HUES48 (cell line): ENCODE measurements at regions not wholly inside any gene's neighbourhood (a gene's known extent, or its start where the extent isn't known, plus 50 kb on each side); places are given as distances from the start of the nearest gene placed in this dataset.

Experiments
- H3K27ac ChIP-seq: one replicate; pipeline ENCODE4 v1.7.0; 2013; ENCODE audit warnings: low read depth, low read length, inconsistent platforms
- H3K27me3 ChIP-seq: 2 replicates; pipeline ENCODE4 v1.6.1; 2013; ENCODE audit warnings: mild to moderate bottlenecking, low read length; ENCODE audit not compliant: control insufficient read depth, insufficient read depth
- H3K36me3 ChIP-seq: 2 replicates; pipeline ENCODE4 v1.6.1; 2013; ENCODE audit warnings: low read length; ENCODE audit not compliant: control insufficient read depth, insufficient read depth
- H3K4me1 ChIP-seq: 2 replicates; pipeline ENCODE4 v1.6.1; 2013; ENCODE audit warnings: mild to moderate bottlenecking, low read length; ENCODE audit not compliant: control insufficient read depth, insufficient read depth
- H3K4me3 ChIP-seq: 2 replicates; pipeline ENCODE4 v1.5.1; 2013; ENCODE audit warnings: mild to moderate bottlenecking, low read depth, low read length
- H3K9ac ChIP-seq: 2 replicates; pipeline ENCODE4 v1.6.1; 2013; ENCODE audit warnings: mild to moderate bottlenecking, low read depth, low read length, moderate library complexity
- H3K9me3 ChIP-seq: 2 replicates; pipeline ENCODE4 v1.6.1; 2013; ENCODE audit warnings: low read length; ENCODE audit not compliant: control insufficient read depth, insufficient read depth

DNA sequence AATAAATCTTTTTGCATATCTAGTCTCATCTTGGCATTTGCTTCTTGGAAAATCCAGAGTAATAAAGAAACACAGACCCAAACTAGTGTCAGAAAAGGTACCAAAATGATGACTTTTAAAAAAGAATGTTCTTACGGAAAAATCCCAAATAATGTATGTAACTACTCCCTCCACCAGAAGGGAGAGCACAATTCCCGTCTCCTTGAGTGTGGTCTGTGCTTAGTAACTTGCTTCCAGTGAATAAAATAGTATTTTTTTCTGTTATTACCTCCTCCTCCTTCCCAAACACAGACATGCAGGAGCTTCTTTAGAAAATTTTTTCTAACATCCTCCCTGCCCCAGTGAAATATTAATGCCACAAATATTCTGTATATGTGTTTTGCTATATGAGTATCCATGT lies 358.1 kb downstream of the ZFHX3 start:
- no peaks in the 10 kb centered on the region for H3K4me1 ChIP-seq
- H3K9ac ChIP-seq = no peak overlapping the region
- H3K27ac ChIP-seq = no peak overlapping the region
- no peaks in the 10 kb centered on the region for H3K27me3 ChIP-seq
- no peaks in the 10 kb centered on the region for H3K9me3 ChIP-seq
- H3K4me3 ChIP-seq = no peak overlapping the region
- H3K36me3 ChIP-seq = no peaks in the 10 kb centered on the region

DNA sequence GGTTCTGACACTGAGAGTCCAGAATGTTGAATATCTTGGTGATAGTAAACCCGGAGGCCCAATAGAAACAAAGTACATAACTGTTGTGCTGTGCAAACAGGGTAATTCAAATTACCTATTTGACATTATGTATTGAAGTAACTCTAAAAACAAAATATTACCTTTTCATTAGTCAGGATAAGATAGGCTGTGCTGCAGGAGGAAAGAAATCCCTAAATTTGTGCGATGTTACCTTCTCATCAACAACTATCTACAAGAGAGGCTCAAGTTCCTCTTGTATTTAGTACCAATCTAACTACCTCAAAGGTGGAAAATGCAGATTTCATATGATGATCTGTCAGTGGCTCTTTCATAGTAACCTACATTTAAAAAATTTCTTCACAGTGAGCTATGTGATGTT lies 367.2 kb downstream of the ZFHX3 start:
- Histone ChIP-seq H3K27me3 (no peaks in the 10 kb centered on the region), H3K9me3 (no peaks in the 10 kb centered on the region; the same call in 1 of the 2 replicates), H3K9ac (no peak overlapping the region), H3K27ac (no peak overlapping the region), H3K4me1 (no peaks in the 10 kb centered on the region), H3K4me3 (no peak overlapping the region), H3K36me3 (no peaks in the 10 kb centered on the region)

DNA sequence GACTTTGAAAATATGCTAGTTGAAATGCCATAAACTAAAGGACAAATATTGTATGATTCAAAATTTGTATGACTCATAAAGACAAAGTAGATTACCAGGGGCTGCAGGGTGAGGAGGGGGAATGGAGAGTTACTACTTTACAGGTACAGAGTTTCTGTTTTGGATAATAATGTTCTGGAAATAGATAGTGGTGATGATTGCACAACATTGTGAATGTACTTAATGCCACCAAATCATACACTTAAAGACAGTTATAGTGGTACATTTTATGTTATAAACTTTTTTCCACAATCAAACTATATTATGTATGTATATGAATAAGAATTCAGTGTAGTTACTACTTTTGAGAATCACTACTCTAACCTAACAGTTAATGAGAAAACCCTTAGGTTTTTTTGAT lies 368.1 kb downstream of the ZFHX3 start:
- no peak overlapping the region for H3K27ac ChIP-seq
- no peak overlapping the region for H3K9ac ChIP-seq
- H3K9me3 ChIP-seq = no peaks in the 10 kb centered on the region; the same call in 1 of the 2 replicates
- no peak overlapping the region for H3K4me3 ChIP-seq
- H3K36me3 ChIP-seq = no peaks in the 10 kb centered on the region
- H3K27me3 ChIP-seq = no peaks in the 10 kb centered on the region
- no peaks in the 10 kb centered on the region for H3K4me1 ChIP-seq

DNA sequence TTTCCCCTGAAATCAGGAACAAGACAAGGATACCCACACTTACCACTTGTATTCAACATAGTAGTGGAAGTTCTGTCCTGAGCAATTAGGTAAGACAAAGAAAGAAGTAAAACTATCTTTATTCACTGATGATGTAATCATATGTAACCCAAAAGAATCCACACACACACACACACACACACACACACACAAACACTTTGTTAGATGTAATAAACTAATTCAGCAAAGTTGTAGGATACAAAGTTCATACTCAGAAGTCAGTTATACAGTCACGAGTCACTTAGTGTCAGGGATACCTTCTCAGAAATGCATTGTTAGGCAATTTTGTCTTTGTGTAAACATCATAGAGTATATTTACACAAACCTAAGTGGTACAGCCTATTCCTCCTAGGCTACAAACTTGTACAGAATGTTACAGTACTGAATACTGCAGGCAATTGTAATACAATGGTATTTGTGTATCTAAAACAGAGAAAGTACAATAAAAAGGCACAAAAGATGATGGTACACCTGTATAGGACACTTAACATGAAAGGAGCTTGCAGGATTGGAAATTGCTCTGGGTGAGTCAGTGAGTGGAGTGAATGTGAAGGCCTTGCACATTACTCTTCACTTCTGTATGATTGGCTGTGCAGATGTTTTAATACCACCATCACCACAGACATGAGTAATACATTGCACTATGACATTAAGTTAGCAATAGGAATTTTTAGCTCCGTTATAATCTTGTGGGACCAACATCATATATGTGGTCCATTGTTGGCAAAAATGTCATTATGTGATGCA lies 370.1 kb downstream of the ZFHX3 start:
- Histone ChIP-seq H3K27me3 (no peaks in the 10 kb centered on the region), H3K4me3 (no peak overlapping the region), H3K27ac (no peak overlapping the region), H3K4me1 (no peaks in the 10 kb centered on the region), H3K9me3 (peaks cover 6% of the 10 kb centered on the region; the same call in 1 of the 2 replicates), H3K36me3 (no peaks in the 10 kb centered on the region), H3K9ac (no peak overlapping the region)

DNA sequence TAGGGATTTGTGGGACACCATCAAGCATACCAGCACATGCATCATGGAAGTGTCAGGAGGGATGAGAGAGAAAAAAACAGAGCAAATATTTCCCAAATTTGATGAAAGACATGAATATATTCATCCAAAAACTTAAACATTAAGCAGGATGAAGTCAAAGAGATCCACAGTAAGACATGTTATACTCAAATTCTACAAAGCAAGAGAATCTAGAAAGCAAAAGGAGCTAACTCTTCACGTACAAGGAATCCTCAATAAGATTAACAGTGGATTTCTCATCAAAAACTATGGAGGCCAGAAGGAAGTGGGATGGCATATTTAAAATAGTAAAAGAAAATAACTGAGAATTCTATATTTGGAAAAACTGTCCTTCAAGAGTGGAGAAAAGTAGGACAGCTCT lies 374.8 kb downstream of the ZFHX3 start:
- Histone ChIP-seq H3K4me3 (no peak overlapping the region), H3K27me3 (no peaks in the 10 kb centered on the region), H3K27ac (no peak overlapping the region), H3K4me1 (no peaks in the 10 kb centered on the region), H3K9me3 (peaks cover 13% of the 10 kb centered on the region; the same call in 1 of the 2 replicates), H3K36me3 (no peaks in the 10 kb centered on the region), H3K9ac (no peak overlapping the region)

DNA sequence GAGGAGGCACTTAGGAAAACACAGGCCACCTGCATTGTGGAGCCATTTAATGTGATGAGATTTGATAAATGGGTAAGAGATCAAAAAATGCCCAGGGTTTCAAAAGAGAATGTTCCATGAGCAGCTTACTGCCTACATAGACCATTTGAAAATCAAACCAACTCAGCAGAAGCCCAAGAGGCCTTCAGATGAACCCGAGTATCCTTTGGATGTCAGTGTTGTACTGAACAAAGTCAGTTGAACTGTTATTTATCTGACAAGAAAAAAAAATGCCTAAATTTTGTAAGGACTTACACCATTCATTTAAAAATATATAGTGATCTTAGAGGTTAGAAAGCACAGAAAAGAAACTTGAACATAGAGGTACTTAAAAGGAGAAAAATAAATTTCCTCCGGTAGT lies 381.7 kb downstream of the ZFHX3 start:
- Histone ChIP-seq H3K9ac (no peak overlapping the region), H3K9me3 (no peaks in the 10 kb centered on the region), H3K4me3 (no peak overlapping the region; the same call in 1 of the 2 replicates), H3K4me1 (peaks cover 5% of the 10 kb centered on the region; the same call in 1 of the 2 replicates), H3K36me3 (no peaks in the 10 kb centered on the region), H3K27me3 (no peaks in the 10 kb centered on the region), H3K27ac (no peak overlapping the region)

DNA sequence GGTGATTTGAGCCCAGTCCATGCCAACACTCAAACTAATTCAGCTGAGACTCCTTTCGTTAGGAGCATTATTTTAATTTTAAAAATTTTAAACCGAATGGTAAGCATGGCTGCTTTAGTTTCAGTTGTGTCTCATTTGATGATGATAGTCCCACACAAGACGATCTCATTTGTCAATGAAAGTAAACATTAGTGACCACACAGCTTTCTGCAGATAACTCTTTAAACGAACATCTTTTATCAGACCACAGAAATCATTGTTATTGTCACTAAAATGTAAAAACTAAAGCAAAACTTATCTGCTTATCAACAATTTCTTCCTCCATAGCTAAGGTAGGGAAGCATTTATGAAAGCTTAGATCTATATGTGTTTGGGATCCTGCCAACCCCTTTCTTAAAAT lies 382.2 kb downstream of the ZFHX3 start:
- Histone ChIP-seq H3K27ac (no peak overlapping the region), H3K4me1 (peaks cover 5% of the 10 kb centered on the region; the same call in 1 of the 2 replicates), H3K9me3 (no peaks in the 10 kb centered on the region), H3K9ac (0 out of 2 replicates have a peak overlapping the region, but pooled peaks have one; percentile 66), H3K36me3 (no peaks in the 10 kb centered on the region), H3K4me3 (peak overlapping the region; percentile 88), H3K27me3 (no peaks in the 10 kb centered on the region)

DNA sequence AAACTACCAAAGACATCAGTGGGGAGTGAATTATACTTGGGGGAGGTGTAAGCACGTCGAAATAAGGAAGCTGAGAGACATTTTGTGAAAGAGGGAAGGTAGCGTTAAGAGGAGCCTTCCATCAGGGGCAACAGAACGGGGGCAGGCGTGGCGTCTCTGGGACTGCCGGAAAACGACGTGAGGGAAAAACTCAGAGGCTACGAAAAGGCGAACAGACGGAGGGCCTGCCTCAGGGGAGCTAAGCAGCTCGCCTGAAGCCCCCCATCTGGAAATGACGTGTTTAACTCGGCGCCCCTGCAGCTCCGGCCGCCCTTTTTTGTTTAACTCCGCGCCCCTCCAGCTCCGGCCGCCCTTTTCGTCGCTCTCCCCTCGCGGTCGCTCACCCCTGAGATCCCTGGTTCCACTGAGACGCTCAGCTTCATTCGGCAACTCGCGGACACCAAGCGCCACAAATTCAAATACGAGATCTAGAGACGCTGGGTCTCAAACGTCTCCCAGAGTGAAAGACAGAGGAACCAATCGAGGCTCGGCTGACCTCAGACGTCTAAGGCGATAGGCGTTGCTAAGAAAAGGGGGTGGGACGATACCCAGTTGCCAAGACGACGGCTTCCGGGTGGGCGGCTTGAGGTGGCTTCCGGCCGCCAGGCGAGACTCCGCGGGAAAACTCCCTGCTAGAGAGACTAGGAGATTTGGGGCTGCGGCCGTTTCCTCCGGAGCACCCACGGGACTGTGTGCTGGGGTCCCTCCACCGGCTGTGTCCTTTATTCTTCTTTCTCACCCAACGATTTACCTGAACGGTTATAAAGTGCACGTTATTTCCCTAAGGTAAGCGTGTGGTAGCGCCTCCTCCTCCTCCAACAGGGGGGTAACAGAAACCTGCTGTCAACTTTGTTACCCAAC lies 383.2 kb downstream of the ZFHX3 start:
- peak overlapping the region; percentile 93 for H3K9ac ChIP-seq
- peak overlapping the region; percentile 96 for H3K27ac ChIP-seq
- no peaks in the 10 kb centered on the region for H3K9me3 ChIP-seq
- peak overlapping the region; percentile 88 for H3K4me3 ChIP-seq
- no peaks in the 10 kb centered on the region for H3K27me3 ChIP-seq
- H3K4me1 ChIP-seq = peaks cover 5% of the 10 kb centered on the region; the same call in 1 of the 2 replicates
- no peaks in the 10 kb centered on the region for H3K36me3 ChIP-seq

DNA sequence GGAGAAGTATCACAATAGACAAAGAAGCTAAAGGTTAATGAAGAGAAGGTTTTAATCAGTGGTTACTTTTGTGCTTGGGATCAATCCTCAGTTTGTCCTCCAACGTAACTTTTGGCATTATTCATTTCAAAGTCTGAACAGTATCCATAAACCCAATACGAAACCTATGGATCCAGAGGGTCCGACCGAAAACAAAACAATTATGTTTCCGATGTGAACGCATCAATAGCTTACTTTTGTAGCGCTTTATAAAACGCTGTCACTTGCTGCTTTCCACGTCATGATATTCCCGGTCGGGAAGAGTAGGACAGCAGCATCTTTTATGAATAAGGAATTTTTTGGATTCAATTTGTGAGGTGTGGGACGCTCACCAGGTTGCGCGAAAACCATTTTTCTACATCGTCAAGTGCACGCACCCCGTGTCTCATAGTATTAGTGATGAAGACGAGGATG lies 383.8 kb downstream of the ZFHX3 start:
- peak overlapping the region; percentile 88 for H3K4me3 ChIP-seq
- no peaks in the 10 kb centered on the region for H3K9me3 ChIP-seq
- H3K27ac ChIP-seq = peak overlapping the region; percentile 96
- H3K4me1 ChIP-seq = peaks cover 5% of the 10 kb centered on the region; the same call in 1 of the 2 replicates
- no peaks in the 10 kb centered on the region for H3K36me3 ChIP-seq
- peak overlapping the region; percentile 93 for H3K9ac ChIP-seq
- no peaks in the 10 kb centered on the region for H3K27me3 ChIP-seq

DNA sequence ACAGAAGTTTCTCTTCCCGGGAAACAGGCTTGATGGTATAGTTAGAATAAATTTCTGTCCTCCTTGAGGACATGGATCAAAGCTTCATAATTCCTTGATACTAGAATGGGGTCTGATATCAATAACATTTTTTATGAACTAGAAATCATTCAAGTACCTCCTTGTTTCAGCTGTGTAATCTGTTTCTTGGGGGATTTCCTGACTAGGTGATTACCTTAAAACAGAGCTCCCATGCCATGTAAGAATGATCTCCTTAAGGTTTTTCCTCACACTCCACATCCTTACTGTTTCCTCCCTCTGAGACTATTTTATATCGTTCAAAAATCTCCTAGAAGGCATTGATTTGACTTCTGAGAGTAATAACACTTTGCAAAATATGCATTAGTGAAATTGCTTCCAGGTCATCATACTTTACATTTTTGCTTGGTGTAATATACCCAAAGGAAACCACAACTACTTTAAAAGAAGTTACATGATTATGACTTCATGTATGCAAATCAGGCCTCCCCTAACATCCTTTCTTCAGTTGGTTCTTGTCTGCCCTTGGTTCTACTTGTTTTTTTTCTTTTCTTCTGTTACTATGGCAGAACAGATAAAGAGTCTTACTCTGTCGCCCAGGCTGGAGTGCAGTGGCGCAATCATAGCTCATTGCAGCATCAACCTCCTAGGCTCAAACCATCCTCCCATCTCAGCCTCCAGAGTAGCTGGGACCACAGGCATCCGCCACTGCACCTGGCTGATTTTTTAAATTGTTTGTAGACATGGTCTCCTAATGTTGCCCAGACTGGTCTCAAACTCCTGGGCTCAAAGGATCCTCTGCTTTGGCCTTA lies 388.8 kb downstream of the ZFHX3 start:
- Histone ChIP-seq H3K27me3 (no peaks in the 10 kb centered on the region), H3K36me3 (no peaks in the 10 kb centered on the region), H3K27ac (no peak overlapping the region), H3K9ac (no peak overlapping the region), H3K4me1 (peaks cover 5% of the 10 kb centered on the region; the same call in 1 of the 2 replicates), H3K9me3 (no peaks in the 10 kb centered on the region), H3K4me3 (no peak overlapping the region)
